ENCODE measurements at regions not wholly inside any gene's neighbourhood (a gene's known extent, or its start where the extent isn't known, plus 50 kb on each side); places are given as distances from the start of the nearest gene placed in this dataset.

DNA sequence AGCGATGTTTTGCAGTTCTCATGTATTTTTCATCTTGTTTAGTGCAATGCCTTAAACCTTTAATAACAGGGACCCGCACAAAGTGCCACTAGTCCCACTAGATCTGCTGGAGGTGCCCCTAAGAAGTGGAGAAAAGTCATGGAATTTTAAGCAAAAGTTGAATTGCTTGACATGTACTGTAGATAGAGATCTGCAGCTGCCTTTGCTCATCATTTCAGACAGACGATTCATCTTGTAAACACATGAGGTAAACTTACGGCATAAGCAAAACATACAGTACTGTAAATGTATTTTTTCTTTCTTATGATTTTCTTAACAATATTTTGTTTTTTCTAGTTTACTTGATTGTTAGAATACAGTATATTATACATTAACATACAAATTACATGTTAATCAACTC lies 295.6 kb downstream of the CASP12 start:
- DNase-seq (ENCODE audit: low spot score) = no peak
- Histone ChIP-seq H3K27ac (no peak overlapping the region), H3K27me3 (replicated peaks; ENCODE audit: insufficient read depth) (no peaks in the 10 kb centered on the region), H3K4me3 (no peak overlapping the region), H3K9me3 (no peaks in the 10 kb centered on the region), H3K4me1 (ENCODE audit: control insufficient read depth in 1 of 2, low read depth in 2 of 2) (no peaks in the 10 kb centered on the region), H3K36me3 (no peaks in the 10 kb centered on the region)
- TF ChIP-seq, protein P1, sequence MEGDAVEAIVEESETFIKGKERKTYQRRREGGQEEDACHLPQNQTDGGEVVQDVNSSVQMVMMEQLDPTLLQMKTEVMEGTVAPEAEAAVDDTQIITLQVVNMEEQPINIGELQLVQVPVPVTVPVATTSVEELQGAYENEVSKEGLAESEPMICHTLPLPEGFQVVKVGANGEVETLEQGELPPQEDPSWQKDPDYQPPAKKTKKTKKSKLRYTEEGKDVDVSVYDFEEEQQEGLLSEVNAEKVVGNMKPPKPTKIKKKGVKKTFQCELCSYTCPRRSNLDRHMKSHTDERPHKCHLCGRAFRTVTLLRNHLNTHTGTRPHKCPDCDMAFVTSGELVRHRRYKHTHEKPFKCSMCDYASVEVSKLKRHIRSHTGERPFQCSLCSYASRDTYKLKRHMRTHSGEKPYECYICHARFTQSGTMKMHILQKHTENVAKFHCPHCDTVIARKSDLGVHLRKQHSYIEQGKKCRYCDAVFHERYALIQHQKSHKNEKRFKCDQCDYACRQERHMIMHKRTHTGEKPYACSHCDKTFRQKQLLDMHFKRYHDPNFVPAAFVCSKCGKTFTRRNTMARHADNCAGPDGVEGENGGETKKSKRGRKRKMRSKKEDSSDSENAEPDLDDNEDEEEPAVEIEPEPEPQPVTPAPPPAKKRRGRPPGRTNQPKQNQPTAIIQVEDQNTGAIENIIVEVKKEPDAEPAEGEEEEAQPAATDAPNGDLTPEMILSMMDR (IDR thresholded peaks at IDR 0.05) = no peak
- no peak for ATAC-seq (ENCODE audit: insufficient number of reproducible peaks, low FRiP score, low read depth)

DNA sequence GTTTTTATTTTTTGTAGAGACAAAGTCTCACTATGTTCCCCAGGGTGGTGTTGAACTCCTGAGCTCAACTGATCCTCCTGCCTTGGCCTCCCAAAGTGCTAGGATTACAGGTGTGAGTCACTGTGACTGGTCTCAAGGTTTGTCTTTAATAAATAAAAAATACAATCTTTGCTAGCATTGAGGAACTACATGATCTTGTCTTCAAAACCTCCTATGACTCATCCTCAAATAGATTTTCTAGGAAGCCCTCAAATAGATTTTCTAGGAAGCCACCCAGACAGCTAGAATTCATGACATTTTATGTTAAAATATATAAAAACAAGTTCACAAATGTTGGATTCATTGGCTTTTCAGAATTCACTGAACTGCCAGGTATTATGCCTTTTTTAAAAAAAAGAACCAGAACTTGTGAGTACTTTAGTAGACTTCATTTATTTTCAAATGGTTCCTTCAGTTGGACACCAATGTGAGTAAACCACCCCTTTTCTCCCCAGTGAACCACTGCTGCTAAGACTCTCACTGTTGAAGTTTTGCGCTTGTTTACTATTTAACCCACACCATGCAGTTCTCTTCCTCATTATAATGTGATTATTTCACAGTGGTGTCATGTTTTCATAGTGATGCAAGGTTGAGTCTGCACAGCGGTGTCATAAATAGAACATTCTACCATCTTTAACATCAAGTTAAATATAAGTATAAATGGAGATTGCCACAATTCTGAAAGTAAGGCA lies 303.9 kb downstream of the CASP12 start:
- no peak overlapping the region for H3K27ac ChIP-seq
- H3K4me1 ChIP-seq (ENCODE audit: control insufficient read depth in 1 of 2, low read depth in 2 of 2) = no peaks in the 10 kb centered on the region
- TF ChIP-seq, protein P1 (IDR thresholded peaks at IDR 0.05) = no peak
- H3K36me3 ChIP-seq = no peaks in the 10 kb centered on the region
- DNase-seq (ENCODE audit: low spot score) = no peak
- no peak for ATAC-seq (ENCODE audit: insufficient number of reproducible peaks, low FRiP score, low read depth)
- H3K27me3 ChIP-seq (replicated peaks; ENCODE audit: insufficient read depth) = no peaks in the 10 kb centered on the region
- H3K9me3 ChIP-seq = no peaks in the 10 kb centered on the region
- H3K4me3 ChIP-seq = no peak overlapping the region

DNA sequence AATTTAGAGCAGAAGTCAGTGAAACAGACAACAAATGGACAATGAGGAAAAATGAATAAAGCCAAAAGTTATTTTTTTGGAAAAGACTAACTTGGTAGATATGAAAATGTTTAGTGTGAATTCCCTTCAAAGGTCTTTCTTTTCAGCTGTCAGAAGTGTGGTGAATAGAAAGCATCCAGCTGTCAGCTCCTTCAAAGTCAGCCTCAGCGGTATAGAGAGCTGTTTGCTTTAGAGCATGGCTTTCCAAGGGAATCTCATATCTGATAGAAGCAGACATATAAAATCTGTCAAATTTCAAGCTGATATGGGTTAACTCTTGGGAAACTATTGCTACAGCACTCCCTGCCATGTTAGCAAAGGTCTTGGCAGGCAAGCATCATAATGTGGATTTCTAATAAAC lies 309.3 kb downstream of the CASP12 start:
- ATAC-seq (ENCODE audit: insufficient number of reproducible peaks, low FRiP score, low read depth) = no peak
- no peak overlapping the region for H3K27ac ChIP-seq

DNA sequence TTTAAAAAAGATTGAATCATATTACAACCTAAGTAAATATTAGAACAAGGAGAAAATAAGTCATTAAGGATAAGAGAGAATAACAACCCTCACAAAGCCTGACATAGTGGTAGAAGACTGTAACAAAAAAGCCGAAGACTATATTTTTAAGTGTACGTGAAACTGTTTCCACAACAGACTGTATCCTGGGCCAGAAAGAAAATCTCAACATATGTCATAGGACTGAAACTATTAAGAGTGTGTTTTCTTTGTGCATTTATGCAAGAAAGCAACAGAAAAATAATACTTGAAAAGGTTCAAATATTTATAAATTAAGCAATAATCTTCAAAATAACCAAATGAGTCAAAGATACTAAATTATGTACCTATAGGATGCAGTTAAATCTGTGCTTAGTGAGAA lies 309.8 kb downstream of the CASP12 start:
- no peaks in the 10 kb centered on the region for H3K9me3 ChIP-seq

More for the DNA sequence above, 309.3 kb downstream of the CASP12 start:
- no peaks in the 10 kb centered on the region for H3K27me3 ChIP-seq (replicated peaks; ENCODE audit: insufficient read depth)
- H3K4me1 ChIP-seq (ENCODE audit: control insufficient read depth in 1 of 2, low read depth in 2 of 2) = no peaks in the 10 kb centered on the region
- TF ChIP-seq, protein P1 (IDR thresholded peaks at IDR 0.05) = no peak
- no peaks in the 10 kb centered on the region for H3K36me3 ChIP-seq
- H3K4me3 ChIP-seq = no peak overlapping the region
- DNase-seq (ENCODE audit: low spot score) = no peak
- H3K9me3 ChIP-seq = no peaks in the 10 kb centered on the region

DNA sequence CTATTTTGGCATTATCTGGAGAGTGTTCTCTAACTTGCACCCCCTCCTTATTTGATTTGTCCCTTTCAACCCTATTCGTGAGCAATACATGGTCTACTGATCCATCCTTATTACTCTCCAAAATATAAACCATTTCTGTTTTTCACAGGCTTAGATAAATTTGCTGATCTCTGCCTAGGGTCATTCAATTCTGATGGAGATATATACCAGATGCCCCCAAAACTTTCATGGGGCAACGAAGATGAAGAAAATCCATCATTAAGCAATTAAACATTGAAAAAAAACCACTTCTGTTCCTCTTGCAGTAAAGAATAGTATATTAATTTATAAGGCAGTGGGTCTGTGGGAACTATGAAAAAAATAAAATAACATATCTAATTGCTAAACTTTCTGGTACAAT lies 313.4 kb downstream of the CASP12 start:
- TF ChIP-seq, protein P1 (IDR thresholded peaks at IDR 0.05) = no peak
- DNase-seq (ENCODE audit: low spot score) (no peak), ATAC-seq (ENCODE audit: insufficient number of reproducible peaks, low FRiP score, low read depth) (no peak)
- Histone ChIP-seq H3K9me3 (no peaks in the 10 kb centered on the region), H3K4me3 (no peak overlapping the region), H3K36me3 (no peaks in the 10 kb centered on the region), H3K27me3 (replicated peaks; ENCODE audit: insufficient read depth) (no peaks in the 10 kb centered on the region), H3K4me1 (ENCODE audit: control insufficient read depth in 1 of 2, low read depth in 2 of 2) (no peaks in the 10 kb centered on the region), H3K27ac (no peak overlapping the region)

More for the DNA sequence above, 309.8 kb downstream of the CASP12 start:
- Histone ChIP-seq H3K4me1 (ENCODE audit: control insufficient read depth in 1 of 2, low read depth in 2 of 2) (no peaks in the 10 kb centered on the region), H3K27ac (no peak overlapping the region), H3K36me3 (no peaks in the 10 kb centered on the region), H3K4me3 (no peak overlapping the region), H3K27me3 (replicated peaks; ENCODE audit: insufficient read depth) (no peaks in the 10 kb centered on the region)
- ATAC-seq (ENCODE audit: insufficient number of reproducible peaks, low FRiP score, low read depth) (no peak), DNase-seq (ENCODE audit: low spot score) (no peak)
- TF ChIP-seq, protein P1 (IDR thresholded peaks at IDR 0.05) = no peak
